Neural cell (in vitro differentiated cells): ENCODE measurements at regions not wholly inside any gene's neighbourhood (a gene's known extent, or its start where the extent isn't known, plus 50 kb on each side); places are given as distances from the start of the nearest gene placed in this dataset.

Source experiments
- H2AFZ ChIP-seq: fragments of 200-600, 300-800 bp; sonication (generic), shearing (Covaris generic); 2 replicates; pipeline ENCODE4 v1.6.0; 2014; ENCODE audit warnings: low read depth, mild to moderate bottlenecking, antibody characterized with exemption, low read length, moderate library complexity
- H3F3A ChIP-seq: fragments of 200-600 bp; shearing (Covaris generic); 2 replicates; pipeline ENCODE4 v1.6.1; 2016; ENCODE audit warnings: mild to moderate bottlenecking, moderate library complexity, mixed read lengths, antibody characterized with exemption, low read length; ENCODE audit not compliant: insufficient read depth, poor library complexity, severe bottlenecking
- H3K27ac ChIP-seq: fragments of 200-600, 300-800 bp; sonication (generic), shearing (Covaris generic); 2 replicates; pipeline ENCODE4 v1.5.1; 2014; ENCODE audit warnings: mild to moderate bottlenecking, low read length, moderate library complexity
- H3K27me3 ChIP-seq: fragments of 300-800, 200-600 bp; sonication (generic), shearing (Covaris generic); 2 replicates; pipeline ENCODE4 v1.6.0; 2014; ENCODE audit warnings: mild to moderate bottlenecking, low read depth, low read length, moderate library complexity; ENCODE audit not compliant: insufficient read depth
- H3K36me3 ChIP-seq: fragments of 300-800, 200-600 bp; sonication (generic), shearing (Covaris generic); 2 replicates; pipeline ENCODE4 v1.5.1; 2014; ENCODE audit warnings: mild to moderate bottlenecking, antibody characterized with exemption, low read length, moderate library complexity; ENCODE audit not compliant: insufficient read depth
- H3K4me2 ChIP-seq: fragments of 300-800, 200-600 bp; sonication (generic), shearing (Covaris generic); 2 replicates; pipeline ENCODE4 v1.6.0; 2014; ENCODE audit warnings: mild to moderate bottlenecking, low read length
- H3K4me3 ChIP-seq: fragments of 300-800, 200-600 bp; sonication (generic), shearing (Covaris generic); 2 replicates; pipeline ENCODE4 v1.5.1; 2014; ENCODE audit warnings: mild to moderate bottlenecking, low read length, moderate library complexity
- H3K79me2 ChIP-seq: fragments of 200-600 bp; shearing (Covaris generic); replicated peaks from 2 replicates; pipeline ENCODE4 v1.6.0; 2014; ENCODE audit warnings: mild to moderate bottlenecking, low read length, moderate library complexity; ENCODE audit not compliant: insufficient read depth
- H3K9ac ChIP-seq: fragments of 300-800, 200-600 bp; sonication (generic), shearing (Covaris generic); 2 replicates; pipeline ENCODE4 v1.6.1; 2016; ENCODE audit warnings: mild to moderate bottlenecking, low read length, mixed read lengths
- H3K9me2 ChIP-seq: fragments of 200-600 bp; shearing (Covaris generic); 2 replicates; pipeline ENCODE4 v1.6.1; 2016; ENCODE audit warnings: mild to moderate bottlenecking, low read length, mixed read lengths; ENCODE audit not compliant: insufficient read depth
- H3K9me3 ChIP-seq: fragments of 200-600, 300-800 bp; sonication (generic), shearing (Covaris generic); 2 replicates; pipeline ENCODE4 v1.6.1; 2016; ENCODE audit warnings: mild to moderate bottlenecking, mixed run types, low read length, moderate library complexity, mixed read lengths
- H4K20me1 ChIP-seq: fragments of 200-600 bp; shearing (Covaris generic); 2 replicates; pipeline ENCODE4 v1.6.1; 2016; ENCODE audit warnings: mild to moderate bottlenecking, mixed run types; ENCODE audit not compliant: insufficient read depth
- CTCF ChIP-seq: fragments of 450-650 bp; IDR thresholded peaks from 2 replicates; pipeline ENCODE4 v1.5.1; 2014; ENCODE audit warnings: antibody characterized with exemption, mild to moderate bottlenecking, moderate library complexity; ENCODE audit not compliant: poor library complexity, severe bottlenecking
- EP300 ChIP-seq: fragments of 450-650 bp; conservative IDR thresholded peaks from 2 replicates; pipeline ENCODE4 v1.6.1; 2014; ENCODE audit warnings: antibody characterized with exemption, mild to moderate bottlenecking, moderate library complexity; ENCODE audit not compliant: poor library complexity, severe bottlenecking
- EZH2 ChIP-seq: fragments of 200-600, 300-800 bp; shearing (Covaris generic), sonication (generic); IDR thresholded peaks from 2 replicates; pipeline ENCODE4 v1.6.1; 2014; ENCODE audit warnings: antibody characterized with exemption, low read length, borderline replicate concordance, mild to moderate bottlenecking; ENCODE audit not compliant: insufficient read depth, poor library complexity, severe bottlenecking
- MXI1 ChIP-seq: fragments of 450-650 bp; conservative IDR thresholded peaks from 2 replicates; pipeline ENCODE4 v1.6.1; 2014; ENCODE audit warnings: antibody characterized with exemption, mild to moderate bottlenecking; ENCODE audit not compliant: poor library complexity, severe bottlenecking
- POLR2AphosphoS5 ChIP-seq: IDR thresholded peaks from 2 replicates; pipeline ENCODE4 v1.6.1; 2012
- RAD21 ChIP-seq: fragments of 450-650 bp; conservative IDR thresholded peaks from 2 replicates; pipeline ENCODE4 v1.6.1; 2014; ENCODE audit warnings: antibody characterized with exemption, mild to moderate bottlenecking, moderate library complexity
- REST ChIP-seq: IDR thresholded peaks from 2 replicates; pipeline ENCODE4 v1.6.1; 2012; ENCODE audit warnings: borderline replicate concordance
- SMC3 ChIP-seq: fragments of 450-650 bp; conservative IDR thresholded peaks from 2 replicates; pipeline ENCODE4 v1.6.1; 2014; ENCODE audit warnings: antibody characterized with exemption, mild to moderate bottlenecking, moderate library complexity; ENCODE audit not compliant: poor library complexity
- TAF1 ChIP-seq: IDR thresholded peaks from 2 replicates; pipeline ENCODE4 v1.6.1; 2012; ENCODE audit warnings: low read depth

DNA sequence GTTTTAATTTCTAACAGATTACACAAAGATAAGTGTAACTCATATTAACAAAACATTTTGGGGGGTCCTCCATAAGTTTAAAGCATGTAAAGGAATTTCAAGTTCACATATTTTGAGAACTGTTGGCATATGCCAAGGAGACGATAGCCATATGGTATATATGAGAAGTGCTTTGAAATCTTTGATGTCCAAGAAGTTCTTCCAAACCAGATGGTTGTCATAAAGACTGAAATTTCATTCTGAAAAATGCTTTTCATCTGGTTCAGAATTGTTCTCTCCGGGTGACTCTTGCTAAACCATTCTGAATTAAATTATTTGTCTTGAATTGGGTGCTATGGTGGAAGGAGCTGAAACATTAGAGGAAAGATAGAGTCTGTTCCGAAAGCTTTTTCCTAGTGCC, 513.0 kb upstream of the AKR1E2 start:
- no peak overlapping the region for H3K27ac ChIP-seq

DNA sequence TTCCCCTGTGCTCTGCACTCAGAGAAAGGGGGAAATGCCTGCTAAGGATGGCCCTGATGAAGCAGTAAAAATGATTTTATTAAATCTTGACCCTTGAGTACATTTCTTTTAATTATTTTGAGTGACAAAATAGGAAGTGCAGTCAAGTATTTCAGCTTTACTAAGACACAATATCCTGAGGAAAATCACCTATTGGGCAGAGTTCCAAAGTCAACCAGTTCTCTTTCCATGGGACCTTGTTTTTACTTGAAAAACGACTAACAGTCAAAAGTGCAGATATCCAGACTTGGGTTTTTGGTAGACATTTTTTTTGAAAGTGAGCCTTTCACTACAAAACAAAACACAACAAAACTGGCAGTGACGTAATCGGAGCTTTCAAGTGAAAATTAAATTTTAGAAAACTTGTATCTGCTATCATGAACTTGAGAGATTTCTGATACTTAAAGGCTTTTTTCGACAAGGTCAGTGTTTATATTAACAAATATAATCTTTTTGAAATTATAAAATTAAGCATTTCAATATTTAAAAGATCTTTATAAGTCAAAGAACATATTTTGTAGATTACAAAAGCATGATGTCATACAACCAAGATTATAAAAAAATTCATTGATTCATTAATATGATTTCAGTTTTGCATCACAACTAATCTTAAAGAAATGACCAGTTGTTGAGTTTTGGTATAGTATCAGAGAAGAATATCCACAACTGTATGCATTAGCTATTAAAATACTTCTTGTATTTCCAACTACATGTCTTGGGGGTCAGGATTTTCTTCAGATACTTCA, 513.8 kb upstream of the AKR1E2 start:
- H2AFZ ChIP-seq = no peak overlapping the region
- TF ChIP-seq MXI1 (no peak), POLR2AphosphoS5 (no peak), EZH2 (no peak), EP300 (no peak), SMC3 (no peak)
- no peaks in the 10 kb centered on the region for H3K27me3 ChIP-seq
- H3K36me3 ChIP-seq = no peaks in the 10 kb centered on the region
- H3K4me3 ChIP-seq = no peak overlapping the region
- H3K4me2 ChIP-seq = no peak overlapping the region
- no peaks in the 10 kb centered on the region for H3K9me3 ChIP-seq
- no peak overlapping the region for H3K27ac ChIP-seq
- no peaks in the 10 kb centered on the region for H3K79me2 ChIP-seq
- no peaks in the 10 kb centered on the region for H4K20me1 ChIP-seq
- H3K9ac ChIP-seq = no peak overlapping the region
- no peaks in the 10 kb centered on the region for H3F3A ChIP-seq
- no peaks in the 10 kb centered on the region for H3K9me2 ChIP-seq

More for the DNA sequence above, 513.0 kb upstream of the AKR1E2 start:
- Histone ChIP-seq H3K9ac (no peak overlapping the region), H3F3A (no peaks in the 10 kb centered on the region), H3K4me3 (no peak overlapping the region), H3K9me2 (no peaks in the 10 kb centered on the region), H3K36me3 (no peaks in the 10 kb centered on the region), H3K79me2 (no peaks in the 10 kb centered on the region), H4K20me1 (no peaks in the 10 kb centered on the region), H3K9me3 (no peaks in the 10 kb centered on the region), H3K27me3 (no peaks in the 10 kb centered on the region), H3K4me2 (no peak overlapping the region), H2AFZ (no peak overlapping the region)
- TF ChIP-seq REST (no peak), EZH2 (no peak), SMC3 (no peak), MXI1 (no peak), POLR2AphosphoS5 (no peak), CTCF (no peak), TAF1 (no peak), EP300 (no peak), RAD21 (no peak)
